ENCODE measurements at regions not wholly inside any gene's neighbourhood (a gene's known extent, or its start where the extent isn't known, plus 50 kb on each side); places are given as distances from the start of the nearest gene placed in this dataset.

- TF ChIP-seq CTCF (IDR thresholded peaks at IDR 0.05) (no peak), POLR2A (IDR thresholded peaks at IDR 0.05) (no peak)
These were observed 106.6 kb upstream of the FMN2 start for GRCh38 chr1:239985044-239985443.
